Hepatocyte (in vitro differentiated cells): ENCODE measurements at regions not wholly inside any gene's neighbourhood (a gene's known extent, or its start where the extent isn't known, plus 50 kb on each side); places are given as distances from the start of the nearest gene placed in this dataset.

Experiments used
- DNase-seq: peaks from one replicate; pipeline ENCODE4 v3.0.0-alpha.2; 2016; ENCODE audit warnings: low spot score
- H2AFZ ChIP-seq: fragments of 200-600 bp; sonication (generic); 2 replicates; pipeline ENCODE4 v1.6.0; 2016; ENCODE audit warnings: antibody characterized with exemption, mild to moderate bottlenecking
- H3K27ac ChIP-seq: fragments of 200-600 bp; sonication (generic); 2 replicates; pipeline ENCODE4 v1.5.1; 2016; ENCODE audit warnings: mild to moderate bottlenecking
- H3K27me3 ChIP-seq: fragments of 200-600 bp; sonication (generic); 2 replicates; pipeline ENCODE4 v1.6.1; 2016
- H3K36me3 ChIP-seq: fragments of 200-600 bp; sonication (generic); replicated peaks from 2 replicates; pipeline ENCODE4 v1.5.1; 2016; ENCODE audit warnings: low read depth; ENCODE audit not compliant: insufficient read depth
- H3K4me1 ChIP-seq: fragments of 200-600 bp; sonication (generic); 2 replicates; pipeline ENCODE4 v1.5.1; 2016; ENCODE audit warnings: mild to moderate bottlenecking, moderate library complexity; ENCODE audit not compliant: insufficient read depth
- H3K4me2 ChIP-seq: fragments of 200-600 bp; sonication (generic); 2 replicates; pipeline ENCODE4 v1.6.0; 2016
- H3K4me3 ChIP-seq: fragments of 200-600 bp; sonication (generic); 2 replicates; pipeline ENCODE4 v1.5.1; 2016; ENCODE audit warnings: mild to moderate bottlenecking
- H3K79me2 ChIP-seq: fragments of 200-600 bp; sonication (generic); 2 replicates; pipeline ENCODE4 v1.6.0; 2017; ENCODE audit warnings: mild to moderate bottlenecking
- H3K9me2 ChIP-seq: fragments of 200-600 bp; sonication (generic); replicated peaks from 2 replicates; pipeline ENCODE4 v1.6.0; 2017; ENCODE audit warnings: mild to moderate bottlenecking; ENCODE audit not compliant: insufficient read depth
- H3K9me3 ChIP-seq: fragments of 200-600 bp; sonication (generic); 2 replicates; pipeline ENCODE4 v1.5.1; 2016; ENCODE audit warnings: low read depth, mild to moderate bottlenecking
- H4K20me1 ChIP-seq: fragments of 200-600 bp; sonication (generic); 2 replicates; pipeline ENCODE4 v1.6.0; 2016; ENCODE audit warnings: mild to moderate bottlenecking; ENCODE audit not compliant: insufficient read depth, poor library complexity, severe bottlenecking
- EZH2 ChIP-seq: fragments of 200-600 bp; sonication (generic); IDR thresholded peaks from 2 replicates; pipeline ENCODE4 v1.6.1; 2016; ENCODE audit warnings: antibody characterized with exemption, mild to moderate bottlenecking, borderline replicate concordance
- EZH2phosphoT487 ChIP-seq: fragments of 200-600 bp; sonication (generic); IDR thresholded peaks from one replicate; pipeline ENCODE4 v1.6.1; 2018; ENCODE audit warnings: antibody characterized with exemption, mild to moderate bottlenecking, low read depth, moderate library complexity; ENCODE audit not compliant: unreplicated experiment, severe bottlenecking
- WGBS: methylation state at CpG from one replicate; pipeline ENCODE4 v1.1.6; 2016; ENCODE audit warnings: low lambda C conversion rate; ENCODE audit errors: missing lambda C conversion rate; 5-methylcytosine and 5-hydroxymethylcytosine counted together
- TF ChIP-seq, protein P1 (sequence below): fragments of 200-600 bp; sonication (generic); IDR thresholded peaks from 2 replicates; pipeline ENCODE4 v1.5.1; 2016; ENCODE audit warnings: antibody characterized with exemption, mild to moderate bottlenecking; ENCODE audit not compliant: poor library complexity

DNA sequence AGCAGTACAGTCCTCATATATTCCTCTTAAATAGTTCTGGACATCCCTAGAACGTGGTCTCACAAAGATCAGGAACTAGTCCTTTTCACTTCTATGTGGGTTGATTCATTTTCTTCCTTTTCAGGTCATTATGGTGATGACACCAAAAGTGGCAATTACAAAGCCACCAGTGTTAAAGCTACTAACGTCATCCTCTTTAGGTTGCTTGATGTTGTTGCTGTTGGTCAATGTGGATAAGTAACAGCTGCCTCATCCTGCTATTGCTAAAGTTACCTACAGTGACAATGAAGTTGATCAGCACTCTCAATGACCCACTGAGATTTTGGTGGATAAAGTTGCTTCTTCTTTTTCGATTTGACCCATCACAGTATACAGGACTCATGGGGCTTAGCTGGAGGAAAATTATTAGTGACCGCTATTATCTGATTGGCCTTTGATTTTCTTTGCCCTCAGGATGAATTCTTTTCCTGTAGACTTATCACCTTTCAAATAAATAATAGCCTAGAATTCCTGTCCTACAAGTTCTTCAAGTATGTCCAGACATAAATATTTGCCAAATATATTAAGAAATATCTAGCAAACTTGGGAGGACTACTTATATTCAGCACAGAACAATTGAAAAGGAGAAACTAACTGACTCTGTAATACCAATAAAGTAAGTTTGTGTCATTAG lies 54.0 kb upstream of the ATP2B1 start:
- no peaks in the 10 kb centered on the region for H4K20me1 ChIP-seq
- 77% methylated on average over 4 of the region's 4 CpGs for WGBS

DNA sequence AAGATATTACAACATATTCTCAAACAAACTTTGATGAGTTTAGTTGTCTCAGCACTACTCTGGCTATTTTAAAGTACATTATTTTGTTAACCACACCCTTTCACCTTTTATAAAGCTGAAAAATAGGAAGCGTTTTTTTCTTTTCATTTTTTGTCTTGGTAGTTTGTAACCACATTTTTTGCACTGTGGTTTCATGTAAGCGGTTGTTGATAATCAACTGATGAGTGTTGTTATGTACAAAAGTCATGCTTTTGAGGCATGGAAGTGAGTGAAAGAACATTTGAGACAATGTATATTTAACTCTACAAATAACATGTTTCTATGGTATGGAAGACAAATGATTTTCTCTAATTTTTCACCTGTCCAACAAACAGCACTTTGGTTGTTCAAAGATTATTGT lies 52.1 kb upstream of the ATP2B1 start:
- Histone ChIP-seq H3K9me3 (no peaks in the 10 kb centered on the region), H4K20me1 (no peaks in the 10 kb centered on the region), H2AFZ (no peak overlapping the region), H3K4me1 (no peaks in the 10 kb centered on the region), H3K36me3 (no peaks in the 10 kb centered on the region), H3K27ac (no peak overlapping the region), H3K4me2 (no peak overlapping the region), H3K9me2 (no peaks in the 10 kb centered on the region), H3K79me2 (no peaks in the 10 kb centered on the region), H3K4me3 (no peak overlapping the region), H3K27me3 (no peaks in the 10 kb centered on the region)
- 90% methylated on average over 2 of the region's 2 CpGs for WGBS
- TF ChIP-seq, protein P1, sequence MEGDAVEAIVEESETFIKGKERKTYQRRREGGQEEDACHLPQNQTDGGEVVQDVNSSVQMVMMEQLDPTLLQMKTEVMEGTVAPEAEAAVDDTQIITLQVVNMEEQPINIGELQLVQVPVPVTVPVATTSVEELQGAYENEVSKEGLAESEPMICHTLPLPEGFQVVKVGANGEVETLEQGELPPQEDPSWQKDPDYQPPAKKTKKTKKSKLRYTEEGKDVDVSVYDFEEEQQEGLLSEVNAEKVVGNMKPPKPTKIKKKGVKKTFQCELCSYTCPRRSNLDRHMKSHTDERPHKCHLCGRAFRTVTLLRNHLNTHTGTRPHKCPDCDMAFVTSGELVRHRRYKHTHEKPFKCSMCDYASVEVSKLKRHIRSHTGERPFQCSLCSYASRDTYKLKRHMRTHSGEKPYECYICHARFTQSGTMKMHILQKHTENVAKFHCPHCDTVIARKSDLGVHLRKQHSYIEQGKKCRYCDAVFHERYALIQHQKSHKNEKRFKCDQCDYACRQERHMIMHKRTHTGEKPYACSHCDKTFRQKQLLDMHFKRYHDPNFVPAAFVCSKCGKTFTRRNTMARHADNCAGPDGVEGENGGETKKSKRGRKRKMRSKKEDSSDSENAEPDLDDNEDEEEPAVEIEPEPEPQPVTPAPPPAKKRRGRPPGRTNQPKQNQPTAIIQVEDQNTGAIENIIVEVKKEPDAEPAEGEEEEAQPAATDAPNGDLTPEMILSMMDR = no peak
- TF ChIP-seq EZH2 (no peak), EZH2phosphoT487 (no peak)
- DNase-seq = no peak

More for the DNA sequence above, 54.0 kb upstream of the ATP2B1 start:
- H3K36me3 ChIP-seq = no peaks in the 10 kb centered on the region
- H3K9me2 ChIP-seq = no peaks in the 10 kb centered on the region
- no peak overlapping the region for H3K4me2 ChIP-seq
- TF ChIP-seq, protein P1 = no peak
- no peak for TF ChIP-seq EZH2phosphoT487
- TF ChIP-seq EZH2 = no peak
- H3K27me3 ChIP-seq = no peaks in the 10 kb centered on the region
- no peaks in the 10 kb centered on the region for H3K4me1 ChIP-seq
- H3K4me3 ChIP-seq = no peak overlapping the region
- no peak for DNase-seq
- no peak overlapping the region for H2AFZ ChIP-seq
- no peaks in the 10 kb centered on the region for H3K9me3 ChIP-seq
- no peak overlapping the region for H3K27ac ChIP-seq
- H3K79me2 ChIP-seq = no peaks in the 10 kb centered on the region
